BE2C (cell line): ENCODE measurements at regions not wholly inside any gene's neighbourhood (a gene's known extent, or its start where the extent isn't known, plus 50 kb on each side); places are given as distances from the start of the nearest gene placed in this dataset.

Experiments used
- DNase-seq: peaks from one replicate; pipeline ENCODE4 v3.0.0-alpha.2; 2020
- H3K27me3 ChIP-seq: fragments of 250-450 bp; sonication (Bioruptor Pico); 2 replicates; pipeline ENCODE4 v1.5.1; 2020; ENCODE audit warnings: mild to moderate bottlenecking
- H3K36me3 ChIP-seq: fragments of 250-450 bp; sonication (Bioruptor Pico); 2 replicates; pipeline ENCODE4 v1.5.1; 2020; ENCODE audit warnings: mild to moderate bottlenecking
- H3K4me1 ChIP-seq: fragments of 250-450 bp; sonication (Bioruptor Pico); 2 replicates; pipeline ENCODE4 v1.5.1; 2020
- H3K4me3 ChIP-seq: 2 replicates; pipeline ENCODE4 v1.5.1; 2011; ENCODE audit warnings: low read depth, low read length
- H3K9me3 ChIP-seq: fragments of 250-450 bp; sonication (Bioruptor Pico); 2 replicates; pipeline ENCODE4 v1.5.1; 2020
- CTCF ChIP-seq: IDR thresholded peaks from 2 replicates; pipeline ENCODE4 v1.5.1; 2012; ENCODE audit warnings: mild to moderate bottlenecking, low read depth, low read length

GRCh38 chr17:34447406-34447805 is 84.4 kb upstream of the CCL1 start:
- no peaks in the 10 kb centered on the region for H3K36me3 ChIP-seq
- no peak for DNase-seq
- no peaks in the 10 kb centered on the region for H3K4me1 ChIP-seq
- no peaks in the 10 kb centered on the region for H3K9me3 ChIP-seq
- no peak for TF ChIP-seq CTCF
- peaks cover 32% of the 10 kb centered on the region for H3K27me3 ChIP-seq
- H3K4me3 ChIP-seq, result no peak overlapping the region

- H3K9me3 ChIP-seq, result no peaks in the 10 kb centered on the region
- H3K36me3 ChIP-seq, result no peaks in the 10 kb centered on the region
- H3K4me3 ChIP-seq, result no peak overlapping the region
- H3K27me3 ChIP-seq, result peaks cover 38% of the 10 kb centered on the region
- H3K4me1 ChIP-seq, result no peaks in the 10 kb centered on the region
- no peak for DNase-seq
- TF ChIP-seq CTCF, result no peak
Measured at GRCh38 chr17:34445101-34445500, 82.1 kb upstream of the CCL1 start.

DNA sequence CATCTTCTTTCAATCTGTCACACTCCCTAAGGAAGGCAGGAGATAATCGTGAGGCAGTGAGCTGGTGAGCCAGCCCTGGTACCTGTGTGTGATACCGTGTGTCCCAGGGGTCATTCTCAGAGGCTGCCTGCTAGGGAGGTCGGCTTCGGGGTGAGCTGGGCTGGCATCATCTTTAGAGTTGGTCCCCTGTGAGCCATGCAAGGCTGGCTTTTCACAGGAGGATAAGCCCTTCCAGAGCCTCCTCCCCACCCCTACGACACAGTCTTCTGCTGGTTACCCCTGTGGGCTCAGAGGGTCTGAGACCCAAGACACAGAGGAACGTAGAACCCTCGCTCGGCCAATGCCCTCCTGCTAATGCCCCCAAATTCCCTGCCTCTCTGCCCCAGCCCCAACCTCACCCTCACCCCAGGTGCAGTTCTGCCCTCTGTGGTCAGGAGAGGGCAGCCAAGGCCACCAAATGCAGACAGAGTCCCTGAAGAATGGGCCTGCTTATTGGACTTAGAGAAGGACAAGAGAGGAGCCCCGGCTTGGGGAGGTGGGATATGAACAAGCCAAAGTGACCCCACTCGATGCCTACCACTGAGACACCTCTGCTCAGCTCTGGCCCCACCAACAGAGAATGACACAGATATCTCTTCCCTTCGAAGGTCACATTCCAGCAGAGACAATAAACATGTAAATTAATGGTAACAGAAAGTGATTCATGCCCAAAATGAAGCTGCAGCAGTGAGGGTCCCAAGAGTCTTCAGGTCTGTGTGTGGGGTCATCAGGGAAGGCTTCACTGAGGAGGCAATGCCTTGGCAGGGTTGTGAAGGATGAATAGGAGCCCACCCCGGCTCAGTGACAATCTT is 80.8 kb upstream of the CCL1 start:
- Histone ChIP-seq H3K9me3 (no peaks in the 10 kb centered on the region), H3K27me3 (peaks cover 33% of the 10 kb centered on the region), H3K4me1 (no peaks in the 10 kb centered on the region), H3K36me3 (no peaks in the 10 kb centered on the region), H3K4me3 (no peak overlapping the region)
- peak; percentile 66 for TF ChIP-seq CTCF
- peak; percentile 54 for DNase-seq

GRCh38 chr17:34442387-34443111 is 79.5 kb upstream of the CCL1 start:
- Histone ChIP-seq H3K36me3 (no peaks in the 10 kb centered on the region), H3K4me3 (no peak overlapping the region), H3K9me3 (no peaks in the 10 kb centered on the region), H3K4me1 (no peaks in the 10 kb centered on the region), H3K27me3 (peaks cover 33% of the 10 kb centered on the region)
- TF ChIP-seq CTCF, result no peak
- no peak for DNase-seq

DNA sequence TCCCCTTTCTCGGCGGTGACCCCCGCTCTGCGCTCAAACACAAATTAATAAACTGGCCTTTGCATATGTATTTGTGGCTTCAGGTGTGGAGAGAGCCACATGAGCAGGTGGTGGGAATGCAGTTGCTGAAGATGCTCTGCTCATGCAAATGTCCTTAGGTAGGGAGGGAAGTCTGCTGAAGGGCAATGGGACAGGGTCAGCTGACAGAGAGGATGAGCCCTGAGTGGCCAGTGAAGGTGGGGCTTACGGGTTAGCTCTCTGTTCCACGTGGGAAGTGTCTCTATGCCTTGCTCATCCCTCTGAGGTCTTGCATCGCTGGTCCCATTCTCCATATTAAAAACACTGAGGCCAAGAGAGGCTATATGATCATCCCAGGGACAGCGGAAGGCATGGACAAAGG is 74.2 kb upstream of the CCL1 start:
- Histone ChIP-seq H3K4me3 (no peak overlapping the region), H3K27me3 (peaks cover 21% of the 10 kb centered on the region), H3K9me3 (no peaks in the 10 kb centered on the region), H3K4me1 (no peaks in the 10 kb centered on the region), H3K36me3 (no peaks in the 10 kb centered on the region)
- DNase-seq, result no peak
- no peak for TF ChIP-seq CTCF

GRCh38 chr17:34436607-34437006 is 73.6 kb upstream of the CCL1 start:
- H3K27me3 ChIP-seq, result peaks cover 15% of the 10 kb centered on the region
- H3K9me3 ChIP-seq, result no peaks in the 10 kb centered on the region
- TF ChIP-seq CTCF, result no peak
- DNase-seq, result no peak
- no peak overlapping the region for H3K4me3 ChIP-seq
- H3K4me1 ChIP-seq, result no peaks in the 10 kb centered on the region
- no peaks in the 10 kb centered on the region for H3K36me3 ChIP-seq
